ENCODE measurements at regions not wholly inside any gene's neighbourhood (a gene's known extent, or its start where the extent isn't known, plus 50 kb on each side); places are given as distances from the start of the nearest gene placed in this dataset.

DNA sequence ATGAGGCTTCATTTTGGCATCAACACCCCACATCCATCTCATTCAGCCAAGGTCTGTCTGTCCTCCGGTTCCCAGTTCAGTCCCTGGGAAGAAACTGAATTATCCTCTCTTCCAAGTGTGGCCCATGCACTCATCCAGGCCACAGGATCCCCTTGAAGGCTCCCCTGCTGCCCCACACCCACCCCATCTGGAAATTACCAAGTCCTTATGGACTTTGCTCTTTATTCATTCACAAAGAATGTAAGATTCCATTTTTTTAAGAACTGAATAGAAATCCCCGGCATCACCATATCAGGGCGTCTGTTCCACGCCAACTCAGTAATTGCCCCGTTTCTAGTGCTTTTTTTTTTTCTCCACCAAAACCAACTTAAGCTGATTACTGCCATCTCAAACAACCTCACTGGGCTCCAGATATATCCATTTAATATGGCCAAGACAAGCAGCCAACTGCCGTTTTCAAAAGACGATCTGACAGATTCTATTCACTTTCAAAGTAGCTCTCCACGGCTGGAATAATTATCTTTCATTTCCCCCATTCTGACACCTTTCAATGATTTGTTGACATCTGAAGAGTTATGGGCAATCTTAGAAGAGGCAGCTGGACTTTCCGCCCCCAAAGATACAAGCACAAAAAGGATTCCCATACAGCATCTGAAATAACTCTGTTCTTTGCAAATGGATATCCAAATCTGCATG lies 55.9 kb downstream of the OLIG1 start:
- TF ChIP-seq EZH2 (IDR thresholded peaks at IDR 0.05; ENCODE audit: insufficient read depth, low read length), result no peak
- TF ChIP-seq, protein P1, sequence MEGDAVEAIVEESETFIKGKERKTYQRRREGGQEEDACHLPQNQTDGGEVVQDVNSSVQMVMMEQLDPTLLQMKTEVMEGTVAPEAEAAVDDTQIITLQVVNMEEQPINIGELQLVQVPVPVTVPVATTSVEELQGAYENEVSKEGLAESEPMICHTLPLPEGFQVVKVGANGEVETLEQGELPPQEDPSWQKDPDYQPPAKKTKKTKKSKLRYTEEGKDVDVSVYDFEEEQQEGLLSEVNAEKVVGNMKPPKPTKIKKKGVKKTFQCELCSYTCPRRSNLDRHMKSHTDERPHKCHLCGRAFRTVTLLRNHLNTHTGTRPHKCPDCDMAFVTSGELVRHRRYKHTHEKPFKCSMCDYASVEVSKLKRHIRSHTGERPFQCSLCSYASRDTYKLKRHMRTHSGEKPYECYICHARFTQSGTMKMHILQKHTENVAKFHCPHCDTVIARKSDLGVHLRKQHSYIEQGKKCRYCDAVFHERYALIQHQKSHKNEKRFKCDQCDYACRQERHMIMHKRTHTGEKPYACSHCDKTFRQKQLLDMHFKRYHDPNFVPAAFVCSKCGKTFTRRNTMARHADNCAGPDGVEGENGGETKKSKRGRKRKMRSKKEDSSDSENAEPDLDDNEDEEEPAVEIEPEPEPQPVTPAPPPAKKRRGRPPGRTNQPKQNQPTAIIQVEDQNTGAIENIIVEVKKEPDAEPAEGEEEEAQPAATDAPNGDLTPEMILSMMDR (IDR thresholded peaks at IDR 0.05; ENCODE audit: insufficient read depth, low read depth, low read length), result no peak
